Stomach (tissue), 8 donors: ENCODE measurements at regions not wholly inside any gene's neighbourhood (a gene's known extent, or its start where the extent isn't known, plus 50 kb on each side); places are given as distances from the start of the nearest gene placed in this dataset.

Experiments used
- DNase-seq, 2 donors: peaks; one replicate each; pipeline versions ENCODE4 v3.0.0 to v3.0.0-alpha.2; 2013 to 2019
- H3K27ac ChIP-seq, 5 donors: fragments of 200-600 bp in 4 of 5; sonication (generic) in 4 of 5; one replicate each; pipeline ENCODE4 v1.5.1; 2013 to 2019; ENCODE audit warnings: mild to moderate bottlenecking in 1 of 5, moderate library complexity in 1 of 5
- H3K27me3 ChIP-seq, 3 donors: fragments of 200-600 bp; sonication (generic); one replicate each; pipeline ENCODE4 v1.5.1; 2017 to 2019; ENCODE audit warnings: mixed run types in 1 of 3
- H3K36me3 ChIP-seq, 4 donors: fragments of 200-600 bp; sonication (generic); 1 replicate in 3 of 4; 2 replicates in 1 of 4; pipeline ENCODE4 v1.5.1; 2016 to 2019
- H3K4me1 ChIP-seq, 4 donors: fragments of 200-600 bp; sonication (generic); one replicate each; pipeline ENCODE4 v1.5.1; 2016 to 2019
- H3K4me3 ChIP-seq, 4 donors: fragments of 200-600 bp; sonication (generic) in 3 of 4; one replicate each; pipeline ENCODE4 v1.5.1; 2016 to 2019; ENCODE audit warnings: mild to moderate bottlenecking in 1 of 4
- H3K9me3 ChIP-seq, 4 donors: fragments of 200-600 bp; sonication (generic); one replicate each; pipeline ENCODE4 v1.5.1; 2016 to 2019
- CTCF ChIP-seq, 7 experiments: fragments of 450-650 bp in 4 of 7; fragments of 200-600 bp in 3 of 7; sonication (generic) in 3 of 7; IDR thresholded peaks; one replicate each; pipeline ENCODE4 v1.5.1; 2016 to 2019; ENCODE audit warnings: antibody characterized with exemption in 7 of 7, control low read depth in 2 of 7, mild to moderate bottlenecking in 1 of 7
- EP300 ChIP-seq: sonication (generic); formaldehyde crosslinking; IDR thresholded peaks from one replicate; pipeline ENCODE4 v1.6.1; 2017; ENCODE audit warnings: antibody characterized with exemption
- POLR2A ChIP-seq, 4 donors: fragments of 450-650 bp; IDR thresholded peaks; one replicate each; pipeline ENCODE4 v1.6.1; 2016; ENCODE audit warnings: antibody characterized with exemption in 4 of 4, control low read depth in 2 of 4, mild to moderate bottlenecking in 1 of 4, moderate library complexity in 1 of 4
- POLR2AphosphoS5 ChIP-seq, 3 donors: sonication (generic); formaldehyde crosslinking; IDR thresholded peaks; one replicate each; pipeline ENCODE4 v1.6.1; 2016; ENCODE audit warnings: antibody characterized with exemption in 3 of 3
- WGBS, 5 donors: extraction: QIAGEN DNeasy Blood & Tissue Kit in 3 of 5; methylation state at CpG; one replicate each; pipeline versions ENCODE4 v1.1.5 to v1.1.7; 2013 to 2018; 5-methylcytosine and 5-hydroxymethylcytosine counted together
- intact Hi-C: fragments of 100-400 bp; cut with DNase I; formaldehyde crosslinking; loops from one replicate; pipeline ENCODE4 v1.15.1; 2023; ENCODE audit warnings: low total_unique reads
- donor health status: healthy with polysubstance abuse.
- donor health status: Bipolar disorder and iron deficiency.
- donor health status: healthy.

GRCh38 chr2:226664661-226665060 is 135.0 kb downstream of the IRS1 start:
- Histone ChIP-seq H3K4me3 (no peak overlapping the region), H3K36me3 (no peaks in the 10 kb centered on the region), H3K27me3 (no peaks in the 10 kb centered on the region), H3K9me3 (no peaks in the 10 kb centered on the region), H3K27ac (no peak overlapping the region), H3K4me1 (peaks cover 0 to 11% (median 4%) of the 10 kb centered on the region in 4 donors)
- no peak for TF ChIP-seq POLR2AphosphoS5 (IDR thresholded peaks at IDR 0.05)
- TF ChIP-seq EP300, result no peak
- no peak for TF ChIP-seq POLR2A (IDR thresholded peaks at IDR 0.05)
- no peak for TF ChIP-seq CTCF (IDR thresholded peaks at IDR 0.05)
- DNase-seq, result no peak
- intact Hi-C loops, result no loop called here
- WGBS, 5 donors, result 84 to 95% (median 89%) methylated on average over 2 of the region's 2 CpGs

- Histone ChIP-seq H3K27ac (no peak overlapping the region), H3K4me3 (no peak overlapping the region), H3K27me3 (no peaks in the 10 kb centered on the region), H3K36me3 (no peaks in the 10 kb centered on the region), H3K4me1 (peaks cover 0 to 11% (median 4%) of the 10 kb centered on the region in 4 donors), H3K9me3 (no peaks in the 10 kb centered on the region)
- TF ChIP-seq CTCF (IDR thresholded peaks at IDR 0.05) (no peak), POLR2AphosphoS5 (IDR thresholded peaks at IDR 0.05) (no peak), EP300 (no peak)
- peak in 1 of 2 donors; percentile 82 for DNase-seq
- intact Hi-C loops, result no loop called here
- 15 to 65% (median 55%) methylated on average over 3 of the region's 3 CpGs for WGBS, 5 donors
These were observed 135.5 kb downstream of the IRS1 start for GRCh38 chr2:226664140-226664539.

- Histone ChIP-seq H3K9me3 (no peaks in the 10 kb centered on the region), H3K4me1 (peaks cover 0 to 11% (median 4%) of the 10 kb centered on the region in 4 donors), H3K27ac (peak overlapping the region in 4 of 5 donors; percentile 29 to 74 (median 50)), H3K27me3 (no peaks in the 10 kb centered on the region), H3K4me3 (no peak overlapping the region), H3K36me3 (no peaks in the 10 kb centered on the region)
- TF ChIP-seq EP300 (no peak), CTCF (IDR thresholded peaks at IDR 0.05) (no peak), POLR2AphosphoS5 (IDR thresholded peaks at IDR 0.05) (peak; percentile 48 to 90 (median 79)), POLR2A (IDR thresholded peaks at IDR 0.05) (no peak)
- DNase-seq, result peak in 1 of 2 donors; percentile 70
- intact Hi-C loops, result no loop called here
- 67 to 75% (median 69%) methylated on average over 11 of the region's 11 CpGs for WGBS, 5 donors
These were observed 137.7 kb downstream of the IRS1 start for GRCh38 chr2:226661789-226662545.

GRCh38 chr2:226660526-226660925 is 139.1 kb downstream of the IRS1 start:
- Histone ChIP-seq H3K36me3 (no peaks in the 10 kb centered on the region), H3K4me3 (no peak overlapping the region), H3K9me3 (no peaks in the 10 kb centered on the region), H3K27ac (peak overlapping the region in 4 of 5 donors; percentile 38 to 74 (median 60)), H3K27me3 (no peaks in the 10 kb centered on the region), H3K4me1 (peaks cover 0 to 22% (median 6%) of the 10 kb centered on the region in 4 donors)
- DNase-seq, result peak; percentile 36 to 65
- TF ChIP-seq EP300 (no peak), CTCF (IDR thresholded peaks at IDR 0.05) (no peak), POLR2AphosphoS5 (IDR thresholded peaks at IDR 0.05) (peak; percentile 44 to 81 (median 60)), POLR2A (IDR thresholded peaks at IDR 0.05) (no peak)
- 44 to 79% (median 58%) methylated on average over 1 of the region's 1 CpG for WGBS, 5 donors
- intact Hi-C loops, result no loop called here
